Spinal cord (tissue), 9 donors: ENCODE measurements at regions not wholly inside any gene's neighbourhood (a gene's known extent, or its start where the extent isn't known, plus 50 kb on each side); places are given as distances from the start of the nearest gene placed in this dataset.
A peak's percentile ranks its signal among the peaks of the same experiment; 100 is the strongest.
"Not testable (repeated sequence)": the region's sequence is repeated elsewhere in the genome, so short reads cannot be mapped to it uniquely, and the experiment has no call there.

ENCODE experiments used
- DNase-seq, 6 donors: peaks; one replicate each; pipeline versions ENCODE4 v3.0.0 to v3.0.0-alpha.2; 2013 to 2015; ENCODE audit warnings: low spot score in 6 of 6, low read depth in 4 of 6
- H3K27ac ChIP-seq: one replicate; pipeline ENCODE4 v1.5.1; 2013; ENCODE audit warnings: low read depth, low read length, control low read depth
- H3K27me3 ChIP-seq: one replicate; pipeline ENCODE4 v1.6.1; 2013; ENCODE audit warnings: low read length; ENCODE audit not compliant: control insufficient read depth, insufficient read depth
- H3K36me3 ChIP-seq: one replicate; pipeline ENCODE4 v1.6.1; 2013; ENCODE audit warnings: low read length; ENCODE audit not compliant: control insufficient read depth, insufficient read depth
- H3K4me1 ChIP-seq: one replicate; pipeline ENCODE4 v1.6.1; 2013; ENCODE audit warnings: low read length; ENCODE audit not compliant: control insufficient read depth, insufficient read depth
- H3K4me3 ChIP-seq: one replicate; pipeline ENCODE4 v1.5.1; 2013; ENCODE audit warnings: low read depth, low read length, control low read depth
- H3K9me3 ChIP-seq: one replicate; pipeline ENCODE4 v1.6.1; 2013; ENCODE audit warnings: low read length; ENCODE audit not compliant: control insufficient read depth, insufficient read depth
- WGBS: methylation state at CpG from one replicate; pipeline ENCODE4 v1.1.5; 2013; ENCODE audit warnings: missing lambda C conversion rate; ENCODE audit not compliant: insufficient coverage; 5-methylcytosine and 5-hydroxymethylcytosine counted together
- donor health status: healthy.

DNA sequence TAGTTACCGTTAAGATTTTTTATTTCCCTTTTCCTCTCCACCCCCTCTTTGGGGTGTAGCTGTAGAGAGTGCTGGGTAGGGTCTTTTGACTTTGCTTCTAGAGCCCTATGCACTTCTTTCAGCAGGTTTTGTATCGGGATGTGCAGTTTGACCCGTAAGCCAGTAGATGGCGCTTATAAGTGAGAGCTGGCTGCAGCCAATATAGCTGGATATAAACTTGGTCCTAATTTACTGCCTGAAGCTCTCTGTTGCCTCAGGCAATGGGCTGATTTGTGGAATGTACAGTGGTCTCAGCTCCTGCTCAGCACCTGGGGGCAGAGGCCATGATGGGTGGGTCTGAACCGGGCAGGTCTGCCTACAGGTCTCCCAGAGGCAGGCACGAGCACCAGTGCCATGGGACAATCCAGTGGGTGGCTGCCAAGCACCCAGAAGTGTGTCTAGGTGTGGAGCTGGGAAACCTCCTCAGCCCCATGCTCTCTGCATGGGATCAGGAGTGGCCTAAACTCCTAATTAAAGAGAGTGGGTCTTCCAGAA, 146.5 kb downstream of the SPANXN1 start:
- WGBS, result 38% methylated on average over 5 of the region's 6 CpGs
- H3K4me1 ChIP-seq, result no peaks in the 10 kb centered on the region
- no peak overlapping the region for H3K27ac ChIP-seq
- DNase-seq, result no peak
- H3K9me3 ChIP-seq, result peaks cover 11% of the 10 kb centered on the region
- no peaks in the 10 kb centered on the region for H3K27me3 ChIP-seq
- H3K36me3 ChIP-seq, result no peaks in the 10 kb centered on the region
- no peak overlapping the region for H3K4me3 ChIP-seq

DNA sequence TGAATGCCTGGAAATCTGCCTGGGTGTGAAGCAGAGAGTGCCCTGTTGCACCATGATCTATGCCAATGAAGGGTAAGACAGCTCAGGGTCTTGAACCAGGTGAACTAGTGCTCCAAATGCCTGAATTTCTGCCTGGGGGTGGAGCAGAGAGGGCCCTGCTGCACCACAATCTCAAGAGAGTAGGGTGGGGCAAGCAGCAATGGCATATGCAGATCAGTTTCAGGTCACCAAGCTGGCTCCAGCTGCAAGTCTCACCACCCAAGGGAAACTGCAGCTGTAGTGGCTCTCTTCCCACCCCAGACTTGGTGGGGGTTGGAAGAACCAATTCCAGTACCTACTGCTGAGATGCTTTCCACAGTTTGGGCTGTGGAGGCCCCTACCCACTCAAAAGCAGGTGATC, 147.0 kb downstream of the SPANXN1 start:
- DNase-seq, result no peak
- no peaks in the 10 kb centered on the region for H3K27me3 ChIP-seq

DNA sequence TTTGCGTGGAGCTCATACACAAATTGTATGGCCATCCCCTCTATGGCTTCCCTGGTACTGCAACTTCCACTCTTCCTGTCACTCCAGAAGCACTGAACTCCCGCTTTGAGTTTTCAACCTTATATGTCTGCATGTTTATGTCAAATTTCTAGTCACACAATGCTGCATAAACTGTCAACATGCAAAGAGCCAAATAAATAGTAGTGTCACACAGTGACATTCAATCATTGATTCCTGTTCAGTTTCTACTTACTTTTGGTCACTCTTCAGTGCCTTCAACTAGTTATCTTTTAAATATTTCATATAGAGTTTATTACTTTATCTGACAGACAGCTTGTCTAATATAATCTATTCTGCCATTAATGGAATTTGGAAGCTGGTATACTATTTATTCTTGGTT, 149.3 kb downstream of the SPANXN1 start:
- Histone ChIP-seq H3K4me3 (no peak overlapping the region), H3K36me3 (no peaks in the 10 kb centered on the region), H3K27ac (no peak overlapping the region), H3K27me3 (no peaks in the 10 kb centered on the region), H3K4me1 (no peaks in the 10 kb centered on the region), H3K9me3 (peaks cover 11% of the 10 kb centered on the region)
- 80% methylated on average over 2 of the region's 2 CpGs for WGBS
- DNase-seq, result no peak

More for the DNA sequence above, 147.0 kb downstream of the SPANXN1 start:
- no peaks in the 10 kb centered on the region for H3K36me3 ChIP-seq
- no peaks in the 10 kb centered on the region for H3K4me1 ChIP-seq
- H3K27ac ChIP-seq, result no peak overlapping the region
- H3K4me3 ChIP-seq, result no peak overlapping the region
- peaks cover 11% of the 10 kb centered on the region for H3K9me3 ChIP-seq

DNA sequence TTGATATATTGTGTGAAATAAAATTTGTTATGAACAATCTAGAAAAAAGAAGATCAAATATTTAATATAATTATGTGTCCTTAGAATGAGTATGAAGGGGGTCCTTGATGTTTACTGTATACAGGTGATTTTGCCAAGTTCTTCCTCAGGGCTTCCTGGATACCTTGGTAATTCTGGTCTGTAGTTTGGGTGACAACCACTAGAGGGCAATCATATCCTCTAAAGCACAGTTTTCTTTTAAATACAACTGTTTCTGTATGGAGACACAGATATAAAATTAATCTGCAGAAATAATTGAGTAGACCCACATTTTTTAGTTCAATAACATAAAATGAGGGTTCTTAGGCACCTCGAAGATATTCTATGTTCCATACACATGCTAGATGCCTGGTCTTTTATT, 157.7 kb downstream of the SPANXN1 start:
- no CpG with 5 or more reads among the region's 1 CpG for WGBS
- H3K4me1 ChIP-seq, result no peaks in the 10 kb centered on the region
- no peak overlapping the region for H3K4me3 ChIP-seq
- no peaks in the 10 kb centered on the region for H3K36me3 ChIP-seq
- no peak overlapping the region for H3K27ac ChIP-seq
- H3K27me3 ChIP-seq, result no peaks in the 10 kb centered on the region
- DNase-seq, result peak in 5 of 6 donors; percentile 17 to 86 (median 45)
- H3K9me3 ChIP-seq, result no peaks in the 10 kb centered on the region

DNA sequence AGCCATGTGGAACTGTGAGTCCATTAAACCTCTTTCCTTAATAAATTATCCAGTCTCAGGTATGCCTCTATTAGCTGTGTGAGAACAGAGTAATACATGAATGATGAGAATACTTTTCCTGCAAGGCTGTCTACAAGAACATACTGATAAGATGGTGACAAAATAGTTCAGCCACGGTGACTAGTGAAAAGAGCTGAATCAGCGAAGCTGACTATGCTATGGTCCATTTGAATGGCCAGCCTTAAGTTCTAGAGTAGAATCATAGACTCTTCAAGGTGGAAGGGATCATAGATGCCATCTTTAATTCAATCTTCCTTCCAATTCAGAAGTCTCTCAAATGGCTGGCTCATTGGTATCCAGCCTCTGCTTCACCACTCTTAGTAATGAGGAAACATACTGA, 163.3 kb downstream of the SPANXN1 start:
- H3K27ac ChIP-seq, result no peak overlapping the region
- H3K4me1 ChIP-seq, result no peaks in the 10 kb centered on the region
- no peaks in the 10 kb centered on the region for H3K9me3 ChIP-seq
- H3K36me3 ChIP-seq, result no peaks in the 10 kb centered on the region
- WGBS, result 67% methylated on average over 1 of the region's 2 CpGs
- no peak for DNase-seq
- no peak overlapping the region for H3K4me3 ChIP-seq
- H3K27me3 ChIP-seq, result no peaks in the 10 kb centered on the region

DNA sequence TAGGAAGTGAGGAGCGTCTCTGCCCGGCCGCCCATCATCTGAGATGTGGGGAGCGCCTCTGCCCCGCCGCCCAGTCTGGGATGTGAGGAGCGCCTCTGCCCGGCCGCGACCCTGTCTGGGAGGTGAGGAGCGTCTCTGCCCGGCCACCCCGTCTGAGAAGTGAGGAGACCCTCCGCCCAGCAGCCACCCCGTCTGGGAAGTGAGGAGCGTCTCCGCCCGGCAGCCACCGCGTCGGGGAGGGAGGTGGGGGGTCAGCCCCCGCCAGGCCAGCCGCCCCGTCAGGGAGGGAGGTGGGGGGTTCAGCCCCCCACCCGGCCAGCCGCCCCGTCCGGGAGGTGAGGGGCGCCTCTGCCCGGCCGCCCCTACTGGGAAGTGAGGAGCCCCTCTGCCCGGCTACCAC, 188.9 kb downstream of the SPANXN1 start:
- not testable (repeated sequence) for H3K4me1 ChIP-seq, H3K27ac ChIP-seq, H3K36me3 ChIP-seq, DNase-seq, H3K27me3 ChIP-seq, H3K4me3 ChIP-seq, H3K9me3 ChIP-seq
- 100% methylated on average over 5 of the region's 32 CpGs for WGBS

DNA sequence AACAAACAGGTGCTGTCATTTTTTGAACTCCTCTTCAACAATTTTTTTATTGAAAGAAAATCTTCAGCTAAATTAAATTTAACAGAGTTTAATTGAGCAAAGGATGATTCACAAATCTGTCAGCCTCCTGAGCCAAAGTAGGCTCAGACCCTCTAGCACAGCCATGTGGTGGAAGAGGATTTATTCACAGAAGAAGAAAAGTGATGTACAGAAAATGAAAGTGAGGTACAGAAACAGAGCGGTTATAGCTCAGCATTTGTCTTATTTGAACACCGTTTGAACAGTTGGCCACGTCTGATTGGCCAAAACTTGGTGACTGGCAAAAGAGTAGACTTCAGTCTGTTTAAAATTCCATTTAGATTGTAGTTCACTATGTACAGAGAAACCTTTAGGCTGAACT, 217.3 kb downstream of the SPANXN1 start:
- 82% methylated on average over 3 of the region's 3 CpGs for WGBS
- Histone ChIP-seq H3K9me3 (no peaks in the 10 kb centered on the region), H3K4me3 (no peak overlapping the region), H3K4me1 (no peaks in the 10 kb centered on the region), H3K27ac (no peak overlapping the region), H3K36me3 (no peaks in the 10 kb centered on the region), H3K27me3 (no peaks in the 10 kb centered on the region)
- no peak for DNase-seq

DNA sequence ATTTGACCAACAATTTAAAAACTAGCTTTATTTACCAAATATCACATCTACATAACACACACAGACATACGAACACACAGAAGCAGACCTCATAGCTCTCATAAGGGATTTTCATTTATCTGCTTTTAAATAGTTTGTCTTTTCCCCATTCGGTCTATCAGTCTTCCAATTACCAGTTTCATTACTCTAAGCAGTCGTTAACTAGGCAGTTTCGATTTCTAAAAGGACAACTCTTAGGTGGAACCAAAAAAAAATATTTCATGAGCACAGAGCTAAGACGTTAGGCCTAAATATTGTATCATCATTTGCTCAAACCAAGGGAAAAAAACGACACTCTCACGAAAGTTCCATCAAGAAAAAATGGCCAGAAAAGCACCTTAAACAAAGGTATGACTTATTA, 228.4 kb downstream of the SPANXN1 start:
- no peak overlapping the region for H3K4me3 ChIP-seq
- H3K36me3 ChIP-seq, result no peaks in the 10 kb centered on the region
- no peaks in the 10 kb centered on the region for H3K27me3 ChIP-seq
- WGBS, result 20% methylated on average over 1 of the region's 7 CpGs
- no peak overlapping the region for H3K27ac ChIP-seq
- H3K9me3 ChIP-seq, result no peaks in the 10 kb centered on the region
- no peak for DNase-seq
- no peaks in the 10 kb centered on the region for H3K4me1 ChIP-seq

DNA sequence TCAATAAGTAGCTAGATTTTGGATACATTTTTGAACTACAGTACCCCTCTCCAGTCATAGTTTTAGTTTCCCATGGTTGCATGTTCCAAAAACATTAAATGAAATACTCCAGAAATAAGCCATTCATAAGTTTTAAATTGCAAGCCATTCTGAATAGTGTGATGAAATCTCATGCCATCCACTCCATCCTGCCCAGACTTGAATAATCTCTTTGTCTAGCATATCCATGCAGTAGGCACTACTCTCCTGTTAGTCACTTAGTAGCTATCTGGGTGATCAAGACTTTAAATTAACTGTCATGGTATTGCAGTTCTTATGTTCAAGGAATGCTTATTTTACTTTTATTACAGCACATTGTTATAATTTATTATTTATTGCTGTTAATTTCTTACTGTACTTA, 237.4 kb downstream of the SPANXN1 start:
- no peaks in the 10 kb centered on the region for H3K27me3 ChIP-seq

DNA sequence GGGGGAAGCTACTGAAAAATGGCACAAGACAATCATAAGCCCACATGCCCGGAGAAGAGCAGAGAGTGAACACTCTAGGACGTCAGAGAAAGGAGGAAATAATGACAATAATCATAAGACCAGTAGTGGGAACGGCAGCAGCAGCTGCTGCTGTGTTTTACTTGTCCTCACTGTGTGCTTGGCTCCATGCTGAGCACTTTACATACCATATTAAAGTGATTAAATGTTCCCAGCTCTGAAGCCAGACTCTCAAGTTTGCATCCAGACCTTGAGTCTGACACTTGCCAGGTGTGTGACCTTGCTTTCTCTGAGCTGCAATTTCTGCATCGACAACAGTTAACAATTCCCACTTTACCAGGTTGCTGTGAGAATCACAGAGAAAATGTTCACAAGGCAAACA, 255.4 kb downstream of the SPANXN1 start:
- Histone ChIP-seq H3K4me3 (no peak overlapping the region), H3K27me3 (no peaks in the 10 kb centered on the region), H3K27ac (no peak overlapping the region), H3K4me1 (no peaks in the 10 kb centered on the region), H3K36me3 (no peaks in the 10 kb centered on the region), H3K9me3 (no peaks in the 10 kb centered on the region)
- no peak for DNase-seq
- 25% methylated on average over 4 of the region's 4 CpGs for WGBS

More for the DNA sequence above, 237.4 kb downstream of the SPANXN1 start:
- Histone ChIP-seq H3K4me3 (no peak overlapping the region), H3K36me3 (no peaks in the 10 kb centered on the region), H3K4me1 (no peaks in the 10 kb centered on the region), H3K9me3 (no peaks in the 10 kb centered on the region), H3K27ac (no peak overlapping the region)
- DNase-seq, result no peak
